Ishikawa (cell line): ENCODE measurements at regions not wholly inside any gene's neighbourhood (a gene's known extent, or its start where the extent isn't known, plus 50 kb on each side); places are given as distances from the start of the nearest gene placed in this dataset.

Experiments used
- CEBPB ChIP-seq: IDR thresholded peaks from 2 replicates; pipeline ENCODE4 v1.6.1; 2012
- MAX ChIP-seq: IDR thresholded peaks from 2 replicates; pipeline ENCODE4 v1.6.1; 2012
- NFIC ChIP-seq: IDR thresholded peaks from 2 replicates; pipeline ENCODE4 v1.6.1; 2012
- TEAD4 ChIP-seq: IDR thresholded peaks from 2 replicates; pipeline ENCODE4 v1.6.1; 2012

GRCh38 chr18:28789502-28789901 lies 612.6 kb upstream of the CDH2 start:
- TF ChIP-seq CEBPB (no peak), MAX (no peak), TEAD4 (no peak), NFIC (no peak)
